ENCODE measurements at regions not wholly inside any gene's neighbourhood (a gene's known extent, or its start where the extent isn't known, plus 50 kb on each side); places are given as distances from the start of the nearest gene placed in this dataset.
"Not testable (repeated sequence)": the region's sequence is repeated elsewhere in the genome, so short reads cannot be mapped to it uniquely, and the experiment has no call there.

GRCh38 chr2:35447821-35448220 is 907.8 kb upstream of the CRIM1 start:
- no peak overlapping the region for H3K4me3 ChIP-seq (replicated peaks; ENCODE audit: low read depth, low read length)
- no peak for DNase-seq (ENCODE audit: extremely low read depth, insufficient read length)
- H3K27me3 ChIP-seq (replicated peaks; ENCODE audit: control insufficient read depth, insufficient read depth, low read length) = no peaks in the 10 kb centered on the region
- no peaks in the 10 kb centered on the region for H3K36me3 ChIP-seq (ENCODE audit: control insufficient read depth, insufficient read depth, low read length)
- TF ChIP-seq CTCF (IDR thresholded peaks at IDR 0.05; ENCODE audit: insufficient read depth, low read length, poor library complexity, severe bottlenecking) = no peak

DNA sequence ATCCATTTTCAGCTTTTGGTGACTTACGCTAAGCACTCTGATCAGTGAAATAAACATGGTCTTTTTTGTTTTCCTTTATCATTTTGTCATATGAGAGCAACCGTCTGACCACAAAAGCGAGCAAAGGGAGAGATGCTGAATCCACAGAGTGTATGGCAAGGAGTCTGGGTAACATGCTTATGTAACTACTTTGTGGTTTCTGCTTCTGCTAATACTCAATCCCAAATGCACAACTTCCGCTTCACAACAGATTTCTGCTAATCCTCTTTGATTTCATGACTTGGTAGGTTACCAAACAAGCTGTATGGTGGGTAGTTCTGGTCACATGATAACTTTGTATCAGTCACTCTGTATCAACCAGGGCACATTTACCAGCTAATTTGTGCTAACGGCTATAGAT is 908.4 kb upstream of the CRIM1 start:
- H3K27me3 ChIP-seq (replicated peaks; ENCODE audit: control insufficient read depth, insufficient read depth, low read length) = no peaks in the 10 kb centered on the region
- DNase-seq (ENCODE audit: extremely low read depth, insufficient read length) = no peak
- H3K4me3 ChIP-seq (replicated peaks; ENCODE audit: low read depth, low read length) = no peak overlapping the region
- no peaks in the 10 kb centered on the region for H3K36me3 ChIP-seq (ENCODE audit: control insufficient read depth, insufficient read depth, low read length)
- no peak for TF ChIP-seq CTCF (IDR thresholded peaks at IDR 0.05; ENCODE audit: insufficient read depth, low read length, poor library complexity, severe bottlenecking)

- DNase-seq (ENCODE audit: extremely low read depth, insufficient read length) = no peak
- Histone ChIP-seq H3K4me3 (replicated peaks; ENCODE audit: low read depth, low read length) (no peak overlapping the region), H3K27me3 (replicated peaks; ENCODE audit: control insufficient read depth, insufficient read depth, low read length) (no peaks in the 10 kb centered on the region), H3K36me3 (ENCODE audit: control insufficient read depth, insufficient read depth, low read length) (no peaks in the 10 kb centered on the region)
- TF ChIP-seq CTCF (IDR thresholded peaks at IDR 0.05; ENCODE audit: insufficient read depth, low read length, poor library complexity, severe bottlenecking) = no peak
These were observed 912.5 kb upstream of the CRIM1 start for GRCh38 chr2:35443087-35443486.

- not testable (repeated sequence) for DNase-seq (ENCODE audit: extremely low read depth, insufficient read length); H3K27me3 ChIP-seq (replicated peaks; ENCODE audit: control insufficient read depth, insufficient read depth, low read length); H3K4me3 ChIP-seq (replicated peaks; ENCODE audit: low read depth, low read length); H3K36me3 ChIP-seq (ENCODE audit: control insufficient read depth, insufficient read depth, low read length)
These were observed 914.0 kb upstream of the CRIM1 start for GRCh38 chr2:35441575-35441974.

GRCh38 chr2:35440308-35440707 is 915.3 kb upstream of the CRIM1 start:
- DNase-seq (ENCODE audit: extremely low read depth, insufficient read length); H3K36me3 ChIP-seq (ENCODE audit: control insufficient read depth, insufficient read depth, low read length); H3K4me3 ChIP-seq (replicated peaks; ENCODE audit: low read depth, low read length): not testable (repeated sequence)

GRCh38 chr2:35436893-35437292 is 918.7 kb upstream of the CRIM1 start:
- not testable (repeated sequence) for H3K27me3 ChIP-seq (replicated peaks; ENCODE audit: control insufficient read depth, insufficient read depth, low read length); H3K4me3 ChIP-seq (replicated peaks; ENCODE audit: low read depth, low read length); H3K36me3 ChIP-seq (ENCODE audit: control insufficient read depth, insufficient read depth, low read length); DNase-seq (ENCODE audit: extremely low read depth, insufficient read length)

More at GRCh38 chr2:35440308-35440707, 915.3 kb upstream of the CRIM1 start:
- not testable (repeated sequence) for H3K27me3 ChIP-seq (replicated peaks; ENCODE audit: control insufficient read depth, insufficient read depth, low read length)

DNA sequence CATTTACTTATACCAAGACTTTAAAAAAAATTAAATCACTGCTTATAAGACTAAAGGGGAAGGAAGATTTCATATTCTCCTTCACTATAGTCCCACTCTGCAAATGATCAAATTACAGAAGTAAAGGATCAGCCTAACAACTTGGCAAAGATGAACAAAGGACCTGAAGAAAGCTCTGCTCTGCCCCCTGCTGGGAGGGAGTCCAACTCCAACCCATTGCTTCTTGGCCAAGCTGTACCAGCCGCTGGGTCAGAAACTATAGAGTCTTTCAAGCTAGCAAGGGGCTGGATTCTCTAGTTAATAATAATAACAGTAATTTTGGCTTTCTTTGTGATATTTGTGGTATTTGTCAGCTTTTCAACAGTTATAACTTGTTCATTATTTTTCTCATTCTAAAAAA is 927.0 kb upstream of the CRIM1 start:
- Histone ChIP-seq H3K4me3 (replicated peaks; ENCODE audit: low read depth, low read length) (no peak overlapping the region), H3K36me3 (ENCODE audit: control insufficient read depth, insufficient read depth, low read length) (no peaks in the 10 kb centered on the region), H3K27me3 (replicated peaks; ENCODE audit: control insufficient read depth, insufficient read depth, low read length) (no peaks in the 10 kb centered on the region)
- no peak for DNase-seq (ENCODE audit: extremely low read depth, insufficient read length)
- TF ChIP-seq CTCF (IDR thresholded peaks at IDR 0.05; ENCODE audit: insufficient read depth, low read length, poor library complexity, severe bottlenecking) = peak; percentile 73

All from GM06990 (cell line).